Loucy (cell line): ENCODE measurements at regions not wholly inside any gene's neighbourhood (a gene's known extent, or its start where the extent isn't known, plus 50 kb on each side); places are given as distances from the start of the nearest gene placed in this dataset.

ENCODE experiments used
- CTCF ChIP-seq: fragments of 200-600 bp; sonication (generic); conservative IDR thresholded peaks from 2 replicates; pipeline ENCODE4 v1.5.1; 2014; ENCODE audit warnings: mild to moderate bottlenecking, antibody characterized with exemption, low read length
- EZH2phosphoT487 ChIP-seq: fragments of 200-600 bp; IDR thresholded peaks from 2 replicates; pipeline ENCODE4 v1.6.1; 2018; ENCODE audit warnings: antibody characterized with exemption, mild to moderate bottlenecking, moderate library complexity, borderline replicate concordance

DNA sequence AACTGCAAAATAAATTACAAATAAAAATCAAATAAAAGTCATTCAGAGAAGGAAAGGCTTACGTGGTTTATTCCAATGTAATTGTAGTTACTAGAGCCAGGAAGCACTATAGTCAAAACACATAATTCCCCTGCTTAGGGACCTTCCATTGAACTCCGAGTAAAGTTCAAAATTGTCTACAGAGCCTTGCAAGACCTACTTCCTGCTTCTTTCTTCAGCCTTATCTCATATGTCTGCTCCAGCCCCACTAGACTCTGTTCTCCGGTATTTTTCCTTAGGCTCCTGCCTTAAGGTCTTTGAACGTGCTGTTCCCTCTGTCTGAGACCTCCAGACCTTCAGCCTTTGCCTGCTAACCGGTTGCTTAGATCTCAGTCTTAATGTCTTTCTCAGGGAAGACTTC lies 104.3 kb downstream of the ARL6IP6 start:
- TF ChIP-seq CTCF = no peak
- no peak for TF ChIP-seq EZH2phosphoT487
